Fibroblast of villous mesenchyme (primary cell): ENCODE measurements at regions not wholly inside any gene's neighbourhood (a gene's known extent, or its start where the extent isn't known, plus 50 kb on each side); places are given as distances from the start of the nearest gene placed in this dataset.

Source experiments
- DNase-seq: peaks from one replicate; pipeline ENCODE4 v3.0.0-alpha.2; 2010; ENCODE audit warnings: low read depth
- H3K4me3 ChIP-seq: 2 replicates; pipeline ENCODE4 v1.5.1; 2011; ENCODE audit warnings: low read depth, mild to moderate bottlenecking, low read length
- CTCF ChIP-seq: IDR thresholded peaks from 2 replicates; pipeline ENCODE4 v1.5.1; 2012; ENCODE audit warnings: low read depth, mild to moderate bottlenecking, low read length; ENCODE audit not compliant: insufficient read depth

DNA sequence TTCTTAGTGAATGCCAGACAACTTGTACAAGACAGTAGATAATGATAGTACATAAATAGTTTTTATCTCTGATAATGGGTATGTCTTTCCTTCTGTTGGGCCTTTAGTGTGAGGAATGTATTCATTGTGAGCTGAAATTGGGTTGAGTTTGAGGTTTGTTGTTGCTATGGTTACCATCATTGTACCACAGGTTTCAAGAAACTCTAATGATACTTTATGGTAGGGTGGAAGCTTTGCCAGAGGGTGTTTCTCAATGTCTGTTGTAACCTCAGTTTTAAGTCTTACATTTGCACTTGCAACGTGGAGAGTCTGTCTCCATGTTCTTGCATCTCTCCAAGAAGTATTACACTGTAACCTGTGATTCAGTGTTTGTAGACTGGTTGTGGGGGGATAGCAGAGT, 1550.1 kb downstream of the MAT2B start:
- no peak overlapping the region for H3K4me3 ChIP-seq
- TF ChIP-seq CTCF = no peak
- DNase-seq = no peak

DNA sequence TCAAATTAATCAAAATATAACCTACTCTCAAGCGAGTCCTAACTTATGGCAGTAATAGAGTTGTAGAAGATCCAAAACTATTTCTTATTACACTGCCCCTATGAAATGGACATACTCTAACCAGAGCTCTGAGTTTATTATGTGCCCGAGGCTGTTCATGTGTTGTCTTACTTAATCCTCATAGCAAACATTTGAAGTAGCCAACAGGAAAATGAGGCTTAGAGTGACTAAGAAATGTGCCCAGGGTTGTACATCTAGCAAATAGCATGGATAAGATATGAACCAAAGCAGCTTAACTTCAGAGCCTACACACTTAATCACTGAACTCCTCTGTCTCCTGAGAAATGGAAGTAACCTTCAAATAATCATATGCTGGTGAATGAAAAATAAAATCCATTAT, 1551.7 kb downstream of the MAT2B start:
- H3K4me3 ChIP-seq = no peak overlapping the region
- TF ChIP-seq CTCF = no peak

DNA sequence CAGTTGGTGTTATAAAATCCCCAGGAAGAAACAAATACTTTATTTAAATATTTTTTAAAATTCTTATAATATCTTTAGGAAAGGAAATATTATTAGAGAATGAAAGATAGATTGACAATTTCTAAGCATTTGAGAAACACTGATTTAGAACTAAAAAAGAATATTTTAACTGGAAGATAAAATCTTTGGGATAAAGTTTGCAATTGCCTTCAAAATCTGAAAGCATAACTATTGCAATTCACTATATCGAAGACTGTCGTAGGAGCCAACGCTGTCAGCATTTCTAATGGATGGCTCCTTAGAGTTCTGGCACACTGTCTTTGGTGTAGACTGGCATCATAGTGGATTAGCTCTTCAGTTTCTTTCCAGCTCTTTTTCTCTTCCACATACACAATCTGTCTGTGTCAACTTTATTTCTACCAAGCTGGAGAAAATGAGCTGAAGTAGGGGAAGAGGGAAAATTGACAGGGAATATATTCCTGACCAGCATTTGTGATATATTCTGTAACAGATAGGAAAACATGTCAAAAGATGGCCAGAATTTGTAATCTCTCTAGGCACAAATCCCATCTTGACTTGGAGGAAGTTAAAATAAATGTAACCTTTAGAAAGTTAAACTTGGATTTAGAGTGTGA, 1561.4 kb downstream of the MAT2B start:
- TF ChIP-seq CTCF = no peak
- H3K4me3 ChIP-seq = no peak overlapping the region
- no peak for DNase-seq

More for the DNA sequence above, 1551.7 kb downstream of the MAT2B start:
- no peak for DNase-seq

DNA sequence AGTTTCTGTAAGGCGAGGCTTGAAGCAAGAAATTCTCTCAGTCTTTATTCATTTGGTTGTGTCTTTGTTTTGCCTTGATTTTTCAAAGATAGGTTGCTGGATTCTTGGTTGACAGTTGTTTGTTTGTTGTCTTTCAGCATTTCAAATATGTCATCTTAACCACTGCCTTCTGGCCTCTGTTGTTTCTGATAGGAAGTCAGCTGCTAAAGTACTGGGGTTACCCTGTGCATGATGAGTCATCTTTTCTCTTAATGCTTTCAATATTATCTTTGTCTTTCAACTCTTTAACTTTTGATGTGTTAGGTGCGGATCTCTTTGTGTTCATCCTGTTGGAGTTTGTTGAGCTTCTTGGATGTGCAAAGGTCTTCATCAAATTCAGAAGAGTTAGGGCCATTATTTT, 1571.3 kb downstream of the MAT2B start:
- H3K4me3 ChIP-seq = no peak overlapping the region
- no peak for TF ChIP-seq CTCF
- no peak for DNase-seq

DNA sequence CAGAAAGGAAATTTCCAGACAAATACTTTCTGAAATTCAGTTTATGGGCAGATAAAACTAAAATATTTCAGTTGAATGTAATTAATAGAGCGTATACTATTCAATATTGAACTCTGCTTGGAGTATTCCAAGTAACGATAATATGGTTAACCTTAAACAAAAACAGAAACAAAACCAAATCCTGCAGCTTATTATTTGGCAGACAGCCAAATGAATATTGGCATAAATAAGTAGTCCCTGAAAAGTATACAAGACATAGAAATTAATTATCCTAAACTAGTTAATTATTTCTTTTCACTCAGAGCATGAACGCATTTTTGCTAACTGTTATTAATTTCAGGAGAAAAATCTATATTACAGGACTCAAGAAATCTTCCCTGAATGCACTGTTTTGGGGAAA, 1574.0 kb downstream of the MAT2B start:
- H3K4me3 ChIP-seq = no peak overlapping the region
- no peak for TF ChIP-seq CTCF
- DNase-seq = no peak

DNA sequence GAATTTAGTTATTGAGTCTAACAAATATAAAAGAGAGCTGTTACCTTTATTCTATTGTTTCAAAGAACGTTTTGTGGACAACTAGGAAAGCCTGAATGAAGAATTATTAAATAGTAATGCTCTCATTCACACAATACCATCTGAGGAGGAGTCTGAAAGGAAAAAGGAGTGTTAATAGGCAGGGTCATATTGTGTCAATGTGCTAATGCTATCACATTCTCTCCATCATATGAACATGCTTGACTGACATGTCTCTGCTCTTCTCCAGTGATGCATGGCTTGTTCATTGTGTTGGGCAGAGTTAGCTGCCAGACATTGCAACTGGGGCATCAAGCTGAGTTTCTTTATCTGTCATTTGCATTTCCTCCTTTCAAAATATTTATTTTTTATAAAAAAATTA, 1578.0 kb downstream of the MAT2B start:
- no peak for TF ChIP-seq CTCF
- no peak overlapping the region for H3K4me3 ChIP-seq
- DNase-seq = no peak

GRCh38 chr5:165086465-165086864, 1581.0 kb downstream of the MAT2B start:
- no peak for TF ChIP-seq CTCF
- no peak for DNase-seq
- no peak overlapping the region for H3K4me3 ChIP-seq
